ENCODE measurements at regions not wholly inside any gene's neighbourhood (a gene's known extent, or its start where the extent isn't known, plus 50 kb on each side); places are given as distances from the start of the nearest gene placed in this dataset.
"Not testable (repeated sequence)": the region's sequence is repeated elsewhere in the genome, so short reads cannot be mapped to it uniquely, and the experiment has no call there.

DNA sequence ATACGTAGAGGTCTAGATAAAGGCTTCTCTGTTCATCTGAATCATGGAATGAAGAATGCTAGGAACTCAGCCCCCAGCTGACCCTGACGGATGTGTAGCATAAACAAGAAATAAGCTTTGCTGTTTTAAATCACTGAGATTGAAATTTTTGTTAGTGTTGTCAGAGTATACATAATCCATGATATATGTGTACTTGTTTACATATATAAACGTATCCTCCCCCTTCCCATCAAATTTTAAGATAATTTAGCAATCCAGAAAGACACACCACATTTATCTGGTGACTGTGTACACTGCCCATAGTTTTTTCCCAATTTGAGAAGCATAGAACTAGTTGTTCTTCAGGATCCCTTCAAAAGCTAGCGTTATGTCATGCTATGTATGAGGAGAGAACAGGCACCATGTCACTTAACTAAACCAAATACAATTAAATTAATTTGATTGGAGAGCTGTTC, 80.8 kb upstream of the OSMR start:
- intact Hi-C loops (cut with DNase I) = no loop called here
- ATAC-seq = no peak
- DNase-seq = no peak

- ATAC-seq = no peak
- no peak for DNase-seq
- intact Hi-C loops (cut with DNase I) = no loop called here
These were observed 80.4 kb upstream of the OSMR start for GRCh38 chr5:38765399-38765861.

GRCh38 chr5:38766151-38766550, 79.7 kb upstream of the OSMR start:
- ATAC-seq (no peak), DNase-seq (no peak)
- intact Hi-C loops (cut with DNase I) = no loop called here

- peak in 1 of 2 donors; percentile 71 for ATAC-seq
- intact Hi-C loops (cut with DNase I) = no loop called here
- no peak for DNase-seq
These were observed 77.2 kb upstream of the OSMR start for GRCh38 chr5:38768412-38769211.

- ATAC-seq (no peak), DNase-seq (no peak)
- intact Hi-C loops (cut with DNase I) = no loop called here
These were observed 73.3 kb upstream of the OSMR start for GRCh38 chr5:38772471-38772870.

GRCh38 chr5:38775218-38775840, 70.5 kb upstream of the OSMR start:
- intact Hi-C loops (cut with DNase I) = no loop called here
- ATAC-seq = no peak

DNA sequence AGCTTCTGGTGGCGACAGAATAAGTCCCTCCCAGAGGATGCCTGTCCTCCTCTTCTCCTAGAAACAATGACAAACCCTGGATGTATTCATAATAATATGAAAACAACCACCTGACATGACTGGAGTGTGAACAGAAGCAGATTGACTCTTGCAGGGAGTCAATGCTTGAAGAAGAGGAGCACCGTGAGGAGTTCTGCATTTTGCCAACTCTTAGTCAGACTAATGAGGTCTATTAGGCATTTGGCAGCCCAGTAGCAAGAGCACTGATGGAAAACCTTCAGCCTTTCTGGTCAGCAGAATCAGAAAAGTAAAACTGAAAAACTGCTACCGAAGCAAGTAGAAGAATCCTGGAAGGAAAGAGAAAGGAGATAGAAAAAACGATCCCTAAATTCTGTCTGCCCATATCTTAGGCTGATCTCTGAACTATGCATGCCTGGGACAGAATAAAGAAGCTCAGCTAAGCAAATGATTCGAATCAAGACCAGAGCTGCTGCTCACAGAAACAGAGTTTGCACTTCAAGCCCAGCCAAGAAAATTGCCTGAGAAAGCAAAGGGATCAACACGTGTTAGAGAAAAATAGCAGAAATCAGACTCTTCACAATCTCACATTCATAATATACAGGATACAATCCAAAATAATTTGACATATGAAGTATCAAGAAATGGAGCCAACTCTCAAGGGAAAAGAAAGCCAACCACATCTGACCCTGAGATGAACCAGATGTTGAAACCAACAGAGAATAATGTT, 69.5 kb upstream of the OSMR start:
- DNase-seq = no peak
- peak in 1 of 2 donors; percentile 28 for ATAC-seq
- intact Hi-C loops (cut with DNase I) = no loop called here

More at GRCh38 chr5:38775218-38775840, 70.5 kb upstream of the OSMR start:
- no peak for DNase-seq

DNA sequence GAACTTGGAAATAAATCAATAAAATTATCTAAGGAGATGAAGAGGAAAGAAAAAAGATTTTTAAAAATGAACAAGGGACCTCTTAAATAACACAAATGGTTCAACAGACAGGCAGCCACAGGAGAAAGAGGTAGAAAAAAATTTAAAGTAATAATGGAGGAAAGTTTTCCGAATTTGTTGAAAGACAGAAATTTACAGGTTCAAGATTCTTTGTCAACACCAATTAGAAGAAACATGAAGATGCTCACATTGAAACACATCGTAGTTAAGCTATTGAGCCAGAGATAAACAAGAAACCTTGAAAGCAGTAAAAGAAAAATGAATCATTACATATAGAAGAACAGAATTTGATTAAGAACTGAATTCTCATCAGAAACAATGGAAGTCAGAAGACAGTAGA, 68.7 kb upstream of the OSMR start:
- ATAC-seq (no peak), DNase-seq (no peak)
- intact Hi-C loops (cut with DNase I) = no loop called here

DNA sequence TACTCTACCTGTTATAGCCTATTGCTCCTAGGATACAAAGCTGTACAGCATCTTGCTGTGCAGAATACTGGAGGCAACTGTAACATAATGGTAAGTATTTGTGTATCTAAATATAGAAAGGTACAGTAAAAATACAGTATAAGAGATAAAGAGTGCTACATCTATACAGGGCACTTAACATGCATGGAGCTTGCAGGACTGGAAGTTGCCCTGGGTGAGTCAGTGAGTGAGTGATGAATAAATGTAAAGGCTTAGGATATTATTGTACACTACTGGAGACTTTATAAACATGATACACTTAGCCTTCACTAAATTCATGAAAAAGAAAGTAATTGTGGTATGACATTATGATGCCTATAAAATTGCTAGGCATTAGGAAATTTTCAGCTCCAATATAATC, 65.5 kb upstream of the OSMR start:
- ATAC-seq (no peak), DNase-seq (no peak)
- intact Hi-C loops (cut with DNase I) = loop anchor here in 1 of 2 donors (10.0 kb wide), 1 partner anchor 226 kb away; the partner anchor contains the start of gene LIFR

DNA sequence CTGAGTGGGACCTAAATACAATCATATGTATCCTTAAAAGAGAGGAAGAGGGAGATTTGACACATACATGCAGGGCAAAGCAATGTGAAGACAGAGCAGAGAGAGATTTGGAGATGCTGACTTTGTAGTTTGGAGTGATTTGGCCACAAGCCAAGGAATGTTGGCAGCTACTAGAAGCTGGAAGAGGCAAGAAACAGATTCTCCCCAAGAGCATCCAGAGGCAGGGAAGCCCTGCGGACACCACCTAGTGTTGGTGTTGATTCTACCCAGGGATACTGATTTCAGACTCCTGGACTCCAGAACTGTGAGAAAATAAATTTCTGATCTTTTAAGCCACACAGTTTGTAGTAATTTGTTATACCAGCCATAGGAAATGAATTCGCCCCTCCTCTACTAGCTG, 64.9 kb upstream of the OSMR start:
- DNase-seq = peak; percentile 81
- peak; percentile 73 to 83 for ATAC-seq
- intact Hi-C loops (cut with DNase I) = loop anchor here in 1 of 2 donors (10.0 kb wide), 1 partner anchor 226 kb away; the partner anchor contains the start of gene LIFR

DNA sequence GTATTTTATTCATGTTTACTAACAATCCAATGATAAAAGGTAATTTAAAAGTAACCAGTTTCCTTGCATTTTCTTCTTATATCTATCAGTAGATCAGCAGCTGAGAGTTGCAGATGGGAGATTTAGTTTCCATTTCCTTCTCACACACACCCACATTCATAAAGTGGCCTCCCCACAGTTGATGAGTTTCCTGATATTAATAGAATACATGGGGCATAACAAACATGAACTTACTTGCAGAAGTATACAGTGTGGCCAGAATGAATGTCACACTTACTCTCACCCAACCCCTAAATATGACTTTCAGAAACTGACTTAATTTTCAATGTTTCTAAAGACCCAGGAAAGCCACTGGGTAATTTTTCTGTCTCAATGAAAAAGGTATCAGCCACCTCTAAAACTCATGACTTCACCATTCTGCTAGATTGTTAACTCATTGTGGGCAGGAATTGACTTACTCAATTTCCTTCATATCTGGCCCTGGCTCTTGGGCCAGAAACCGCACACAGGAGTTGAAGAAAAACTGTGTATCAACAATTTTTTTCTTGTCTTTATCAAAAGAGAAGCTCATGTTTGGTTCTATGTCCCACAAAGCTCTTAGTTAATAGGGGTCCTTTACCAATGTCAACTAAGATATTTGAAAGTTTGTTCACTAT, 63.5 kb upstream of the OSMR start:
- intact Hi-C loops (cut with DNase I) = loop anchor here in 1 of 2 donors (10.0 kb wide), 1 partner anchor 228 kb away; the partner anchor contains the start of gene LIFR
- no peak for DNase-seq
- no peak for ATAC-seq

DNA sequence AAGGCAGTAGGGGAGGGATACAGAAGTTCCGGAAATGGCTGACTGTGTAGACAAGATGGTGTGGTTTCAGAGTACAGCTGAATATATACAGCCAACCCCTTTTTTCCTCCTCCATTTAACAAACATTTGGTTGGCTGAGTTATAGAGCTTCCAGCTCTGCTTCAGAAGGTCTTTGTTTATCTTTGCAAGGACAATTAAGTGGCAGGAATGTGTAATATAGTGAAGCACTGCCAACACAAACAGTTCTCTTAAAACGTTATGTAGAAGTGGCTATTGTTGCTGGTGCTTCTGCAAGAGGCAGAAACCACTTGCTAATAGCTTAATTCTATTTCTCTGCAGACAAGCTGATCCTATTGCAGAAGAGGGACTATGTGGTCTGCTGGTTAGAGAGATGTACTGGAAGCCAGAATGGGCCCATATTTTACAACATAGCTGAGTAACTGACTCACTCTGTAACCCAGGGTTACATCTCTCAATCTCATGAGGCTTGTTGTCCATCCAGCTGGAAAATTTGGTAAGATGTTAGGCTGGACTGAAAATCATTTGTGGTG, 62.7 kb upstream of the OSMR start:
- ATAC-seq (peak; percentile 86 to 96), DNase-seq (no peak)
- intact Hi-C loops (cut with DNase I) = loop anchor here in 1 of 2 donors (10.0 kb wide), 1 partner anchor 228 kb away; the partner anchor contains the start of gene LIFR

GRCh38 chr5:38789134-38789533, 56.7 kb upstream of the OSMR start:
- ATAC-seq (no peak), DNase-seq (no peak)
- intact Hi-C loops (cut with DNase I) = loop anchor here in 1 of 2 donors (10.0 kb wide), 1 partner anchor 234 kb away; the partner anchor contains the start of gene LIFR

DNA sequence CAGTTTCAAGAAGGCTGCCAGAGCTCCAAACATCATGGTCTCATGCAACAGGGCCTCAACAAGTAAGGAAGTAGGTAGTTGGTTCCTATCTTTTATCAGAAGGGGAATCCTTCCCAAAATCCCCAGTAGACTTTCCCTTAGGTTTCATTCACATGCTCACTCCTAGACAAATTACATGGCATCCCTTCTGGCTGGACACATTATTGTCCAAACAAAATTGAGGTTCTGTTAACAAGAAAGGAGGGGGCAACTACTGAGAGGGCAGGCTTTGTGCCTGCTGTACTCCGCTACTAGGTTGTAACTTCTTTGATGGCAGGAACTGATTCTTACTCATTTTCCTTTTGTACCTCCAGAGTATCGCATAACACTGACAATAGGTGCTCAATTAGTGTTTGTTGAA, 56.0 kb upstream of the OSMR start:
- intact Hi-C loops (cut with DNase I) = loop anchor here in 1 of 2 donors (10.0 kb wide), 1 partner anchor 235 kb away; the partner anchor contains the start of gene LIFR
- DNase-seq (no peak), ATAC-seq (no peak)

- intact Hi-C loops (cut with DNase I) = no loop called here
- ATAC-seq (no peak), DNase-seq (no peak)
These were observed 55.5 kb upstream of the OSMR start for GRCh38 chr5:38790268-38790667.

DNA sequence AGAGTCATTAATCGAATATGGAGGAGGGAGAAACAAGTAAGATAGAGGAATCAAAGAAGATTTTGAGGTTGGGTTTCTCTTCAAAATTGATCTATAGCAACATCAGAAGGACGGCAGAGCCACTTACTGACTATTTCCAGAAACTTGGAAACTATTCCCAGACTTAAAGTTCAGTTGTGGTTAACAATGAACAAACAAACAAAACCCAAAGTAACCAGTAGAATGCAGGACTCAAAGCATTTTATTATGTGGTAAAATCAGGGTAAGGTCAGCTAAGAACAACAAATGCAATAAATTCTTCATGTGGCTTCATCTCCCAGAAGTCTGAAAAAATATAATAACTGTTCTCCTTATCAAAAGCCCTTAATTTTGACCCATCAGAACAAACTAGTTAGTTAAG, 54.9 kb upstream of the OSMR start:
- DNase-seq = no peak
- intact Hi-C loops (cut with DNase I) = no loop called here
- ATAC-seq = no peak

- intact Hi-C loops (cut with DNase I) = no loop called here
- ATAC-seq = no peak
- no peak for DNase-seq
These were observed 52.7 kb upstream of the OSMR start for GRCh38 chr5:38793099-38793498.

- DNase-seq; ATAC-seq; intact Hi-C loops (cut with DNase I): not testable (repeated sequence)
These were observed 51.8 kb upstream of the OSMR start for GRCh38 chr5:38794037-38794436.

DNA sequence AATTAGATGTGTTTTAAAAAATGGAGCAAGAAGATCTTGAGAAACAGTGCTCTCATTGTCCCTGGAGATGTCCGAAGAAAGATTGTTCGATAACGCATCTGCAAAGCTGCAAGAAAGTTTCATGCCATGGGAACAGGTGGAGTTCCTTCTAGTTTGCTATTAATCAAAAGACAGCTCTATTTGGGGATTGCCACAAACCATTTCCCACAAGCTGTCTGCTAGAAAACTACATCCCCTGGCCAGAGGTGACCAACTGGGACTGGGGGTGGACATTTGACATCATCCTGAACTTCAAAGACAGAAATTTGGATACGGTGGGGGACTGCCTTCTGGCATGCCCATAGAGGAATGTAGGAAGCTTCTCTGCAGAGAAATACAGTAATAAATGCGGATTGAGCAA, 50.8 kb upstream of the OSMR start:
- DNase-seq = no peak
- intact Hi-C loops (cut with DNase I) = no loop called here
- no peak for ATAC-seq

Data from left cardiac atrium (tissue), 4 donors.